ENCODE measurements at regions not wholly inside any gene's neighbourhood (a gene's known extent, or its start where the extent isn't known, plus 50 kb on each side); places are given as distances from the start of the nearest gene placed in this dataset.

GRCh38 chr2:126534478-126534877 lies 121.5 kb upstream of the GYPC start:
- TF ChIP-seq POLR2AphosphoS5 (IDR thresholded peaks at IDR 0.05) (no peak), POLR2A (IDR thresholded peaks at IDR 0.05) (no peak), EP300 (IDR thresholded peaks at IDR 0.05) (no peak)
- TF ChIP-seq, protein P1, sequence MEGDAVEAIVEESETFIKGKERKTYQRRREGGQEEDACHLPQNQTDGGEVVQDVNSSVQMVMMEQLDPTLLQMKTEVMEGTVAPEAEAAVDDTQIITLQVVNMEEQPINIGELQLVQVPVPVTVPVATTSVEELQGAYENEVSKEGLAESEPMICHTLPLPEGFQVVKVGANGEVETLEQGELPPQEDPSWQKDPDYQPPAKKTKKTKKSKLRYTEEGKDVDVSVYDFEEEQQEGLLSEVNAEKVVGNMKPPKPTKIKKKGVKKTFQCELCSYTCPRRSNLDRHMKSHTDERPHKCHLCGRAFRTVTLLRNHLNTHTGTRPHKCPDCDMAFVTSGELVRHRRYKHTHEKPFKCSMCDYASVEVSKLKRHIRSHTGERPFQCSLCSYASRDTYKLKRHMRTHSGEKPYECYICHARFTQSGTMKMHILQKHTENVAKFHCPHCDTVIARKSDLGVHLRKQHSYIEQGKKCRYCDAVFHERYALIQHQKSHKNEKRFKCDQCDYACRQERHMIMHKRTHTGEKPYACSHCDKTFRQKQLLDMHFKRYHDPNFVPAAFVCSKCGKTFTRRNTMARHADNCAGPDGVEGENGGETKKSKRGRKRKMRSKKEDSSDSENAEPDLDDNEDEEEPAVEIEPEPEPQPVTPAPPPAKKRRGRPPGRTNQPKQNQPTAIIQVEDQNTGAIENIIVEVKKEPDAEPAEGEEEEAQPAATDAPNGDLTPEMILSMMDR (IDR thresholded peaks at IDR 0.05) = no peak
